Endothelial cell of umbilical vein (primary cell): ENCODE measurements at regions not wholly inside any gene's neighbourhood (a gene's known extent, or its start where the extent isn't known, plus 50 kb on each side); places are given as distances from the start of the nearest gene placed in this dataset.

Experiments used
- BruUV-seq: library from RNA; stranded (reverse); fragments of 400-500 nt; replicated peaks from 2 replicates; lab custom pipeline; 2021; lab: Mats Ljungman, UMichigan
- CTCF ChIA-PET: fragments of 300-600, 350-600 bp; sonication (Branson Sonifier 250); formaldehyde crosslinking; loops from one replicate; lab custom pipeline; 2021; ENCODE audit warnings: antibody characterized with exemption, inconsistent platforms; lab: Charles Lee
- POLR2A ChIA-PET: fragments of 300-600, 350-600 bp; sonication (Branson Sonifier 250); formaldehyde crosslinking; loops from one replicate; lab custom pipeline; 2021; ENCODE audit warnings: antibody characterized with exemption, inconsistent platforms; lab: Charles Lee
- DNase-seq: peaks from one replicate; pipeline ENCODE4 v3.0.0-alpha.2; 2011; ENCODE audit warnings: low read depth, low spot score
- FAIRE-seq: peaks from 2 replicates; lab custom pipeline; 2011; peaks lifted over from hg19 to GRCh38; lab: Jason Lieb, UNC
- H2AFZ ChIP-seq: 2 replicates; pipeline ENCODE4 v1.6.0; 2012; ENCODE audit warnings: low read depth, low read length, control low read depth, inconsistent platforms
- H3K27ac ChIP-seq: 2 replicates; pipeline ENCODE4 v1.5.1; 2011; ENCODE audit warnings: low read depth, mild to moderate bottlenecking, control low read depth, low read length, moderate library complexity; ENCODE audit not compliant: insufficient read depth
- H3K27me3 ChIP-seq, 2 experiments: 2 replicates each; pipeline versions ENCODE4 v1.6.0 to v1.6.1; 2011; ENCODE audit warnings: low read length in 2 of 2, mixed read lengths in 1 of 2; ENCODE audit not compliant: control insufficient read depth in 2 of 2, insufficient read depth in 2 of 2
- H3K36me3 ChIP-seq, 2 experiments: 2 replicates in 1 of 2; 3 replicates in 1 of 2; pipeline ENCODE4 v1.5.1; 2011; ENCODE audit warnings: low read length in 2 of 2, mild to moderate bottlenecking in 1 of 2, moderate library complexity in 1 of 2; ENCODE audit not compliant: control insufficient read depth in 2 of 2, insufficient read depth in 2 of 2; ENCODE audit errors: extremely low read depth in 1 of 2
- H3K4me1 ChIP-seq: 3 replicates; pipeline ENCODE4 v1.5.1; 2011; ENCODE audit warnings: mild to moderate bottlenecking, low read length; ENCODE audit not compliant: control insufficient read depth, insufficient read depth; ENCODE audit errors: extremely low read depth
- H3K4me2 ChIP-seq: 2 replicates; pipeline ENCODE4 v1.6.1; 2011; ENCODE audit warnings: low read length, control low read depth, mixed read lengths; ENCODE audit not compliant: insufficient read depth
- H3K4me3 ChIP-seq, 3 experiments: fragments of 200-600 bp in 1 of 3; sonication (generic), shearing (Covaris generic) in 1 of 3; replicated peaks in 1 of 3; 2 replicates each; pipeline ENCODE4 v1.5.1; 2011 to 2016; ENCODE audit warnings: control low read depth in 3 of 3, low read length in 3 of 3, mild to moderate bottlenecking in 2 of 3, inconsistent platforms in 1 of 3, low read depth in 1 of 3, moderate library complexity in 1 of 3; ENCODE audit not compliant: insufficient read depth in 1 of 3
- H3K79me2 ChIP-seq: 2 replicates; pipeline ENCODE4 v1.6.0; 2012; ENCODE audit warnings: low read length, inconsistent platforms; ENCODE audit not compliant: control insufficient read depth, insufficient read depth
- H3K9ac ChIP-seq: replicated peaks from 2 replicates; pipeline ENCODE3; 2011; ENCODE audit warnings: low read length, control low read depth; ENCODE audit not compliant: insufficient read depth; ENCODE audit errors: extremely low read depth
- H3K9me1 ChIP-seq: replicated peaks from 3 replicates; pipeline ENCODE4 v1.6.0; 2011; ENCODE audit warnings: mild to moderate bottlenecking, low read length; ENCODE audit not compliant: control insufficient read depth, insufficient read depth; ENCODE audit errors: extremely low read depth
- H3K9me3 ChIP-seq: replicated peaks from 2 replicates; pipeline ENCODE4 v1.5.1; 2012; ENCODE audit warnings: low read length, inconsistent platforms; ENCODE audit not compliant: control insufficient read depth, insufficient read depth
- H4K20me1 ChIP-seq: replicated peaks from 2 replicates; pipeline ENCODE3; 2011; ENCODE audit warnings: mild to moderate bottlenecking, low read length; ENCODE audit not compliant: control insufficient read depth, insufficient read depth; ENCODE audit errors: extremely low read depth
- CTCF ChIP-seq, 2 donors: IDR thresholded peaks; 1 replicate in 1 of 2; 2 replicates in 1 of 2; pipeline ENCODE4 v1.5.1; 2011; ENCODE audit warnings: low read length in 2 of 2, mild to moderate bottlenecking in 2 of 2, moderate library complexity in 2 of 2, control low read depth in 1 of 2, inconsistent platforms in 1 of 2, low read depth in 1 of 2; ENCODE audit not compliant: insufficient read depth in 1 of 2; ENCODE audit errors: extremely low read depth in 1 of 2
- EZH2 ChIP-seq: IDR thresholded peaks from 2 replicates; pipeline ENCODE4 v1.6.1; 2012; ENCODE audit warnings: borderline replicate concordance, low read depth, mild to moderate bottlenecking, moderate library complexity, low read length, inconsistent platforms; ENCODE audit not compliant: severe bottlenecking
- FOS ChIP-seq: IDR thresholded peaks from 2 replicates; pipeline ENCODE4 v1.6.1; 2011; ENCODE audit warnings: mild to moderate bottlenecking, low read length, moderate library complexity, borderline replicate concordance; ENCODE audit not compliant: insufficient read depth
- GATA2 ChIP-seq: IDR thresholded peaks from 2 replicates; pipeline ENCODE4 v1.7.0; 2011; ENCODE audit warnings: low read depth, mild to moderate bottlenecking, moderate library complexity, mixed read lengths, low read length; ENCODE audit not compliant: insufficient read length, insufficient read depth
- JUN ChIP-seq: IDR thresholded peaks from 2 replicates; pipeline ENCODE4 v1.6.1; 2011; ENCODE audit warnings: borderline replicate concordance, low read depth; ENCODE audit not compliant: insufficient read length, insufficient read depth
- MAX ChIP-seq: IDR thresholded peaks from 2 replicates; pipeline ENCODE4 v1.6.1; 2011; ENCODE audit not compliant: insufficient read depth, insufficient read length
- MYC ChIP-seq: IDR thresholded peaks from one replicate; pipeline ENCODE4 v1.6.1; 2011; ENCODE audit warnings: mild to moderate bottlenecking, low read depth, low read length
- POLR2A ChIP-seq: IDR thresholded peaks from 2 replicates; pipeline ENCODE4 v1.6.1; 2012; ENCODE audit warnings: low read depth, mild to moderate bottlenecking, control low read depth, low read length
- POLR2AphosphoS5 ChIP-seq: IDR thresholded peaks from 2 replicates; pipeline ENCODE4 v1.6.1; 2012; ENCODE audit warnings: low read depth, mild to moderate bottlenecking, control low read depth, low read length, moderate library complexity; ENCODE audit not compliant: insufficient read depth
- dilution Hi-C: fragments of 300-500 bp; cut with MboI; formaldehyde crosslinking; loops from one replicate; pipeline ENCODE4 v1.15.0; 2019; ENCODE audit warnings: low sequenced_read_pairs; ENCODE audit not compliant: extremely low pct_ligation_motif_present
- intact Hi-C: fragments of 100-400 bp; cut with micrococcal nuclease; formaldehyde crosslinking; loops from one replicate; pipeline ENCODE4 v1.10.0; 2022

- FAIRE-seq: no peak
- no TSS peak for BruUV-seq
These were observed 74.6 kb upstream of the EXOC1L start for GRCh38 chr4:55745014-55745413.

More at GRCh38 chr4:55745014-55745413, 74.6 kb upstream of the EXOC1L start:
- Histone ChIP-seq H3K79me2 (no peaks in the 10 kb centered on the region), H3K27ac (no peak overlapping the region), H3K36me3 (no peaks in the 10 kb centered on the region), H2AFZ (no peak overlapping the region), H3K9me3 (no peaks in the 10 kb centered on the region), H3K4me3 (no peak overlapping the region), H3K4me2 (no peak overlapping the region), H4K20me1 (no peaks in the 10 kb centered on the region), H3K9ac (no peak overlapping the region), H3K9me1 (no peaks in the 10 kb centered on the region), H3K27me3 (peaks cover 2% of the 10 kb centered on the region in 2 experiments), H3K4me1 (no peaks in the 10 kb centered on the region)
- CTCF ChIA-PET: interaction anchor here (2.1 kb wide), 1 partner anchor 7 kb away, joined by 6 read pairs; no protein-coding TSS in a partner anchor
- intact Hi-C loops: no loop called here
- DNase-seq: no peak
- dilution Hi-C loops: no loop called here
- POLR2A ChIA-PET: no interaction called here
- TF ChIP-seq MYC (no peak), MAX (no peak), FOS (no peak), CTCF (IDR thresholded peaks at IDR 0.05; ENCODE audit: extremely low read depth in 1 of 2, insufficient read depth in 1 of 2, low read depth in 1 of 2, low read length in 2 of 2) (no peak), EZH2 (no peak), GATA2 (no peak), POLR2AphosphoS5 (no peak), POLR2A (no peak), JUN (no peak)
